A673 (cell line): ENCODE measurements at regions not wholly inside any gene's neighbourhood (a gene's known extent, or its start where the extent isn't known, plus 50 kb on each side); places are given as distances from the start of the nearest gene placed in this dataset.

ENCODE experiments used
- EZH2 ChIP-seq: fragments of 200-600 bp; sonication (generic); IDR thresholded peaks from 2 replicates; pipeline ENCODE4 v1.6.1; 2017; ENCODE audit warnings: borderline replicate concordance, low read depth, mild to moderate bottlenecking, mixed read lengths, antibody characterized with exemption, low read length; ENCODE audit not compliant: poor library complexity, severe bottlenecking
- TF ChIP-seq, protein P1 (sequence below): fragments of 300-800, 200-600 bp; sonication (generic); conservative IDR thresholded peaks from 2 replicates; pipeline ENCODE4 v1.5.1; 2017; ENCODE audit warnings: low read depth, mild to moderate bottlenecking, antibody characterized with exemption, low read length, moderate library complexity, mixed read lengths

DNA sequence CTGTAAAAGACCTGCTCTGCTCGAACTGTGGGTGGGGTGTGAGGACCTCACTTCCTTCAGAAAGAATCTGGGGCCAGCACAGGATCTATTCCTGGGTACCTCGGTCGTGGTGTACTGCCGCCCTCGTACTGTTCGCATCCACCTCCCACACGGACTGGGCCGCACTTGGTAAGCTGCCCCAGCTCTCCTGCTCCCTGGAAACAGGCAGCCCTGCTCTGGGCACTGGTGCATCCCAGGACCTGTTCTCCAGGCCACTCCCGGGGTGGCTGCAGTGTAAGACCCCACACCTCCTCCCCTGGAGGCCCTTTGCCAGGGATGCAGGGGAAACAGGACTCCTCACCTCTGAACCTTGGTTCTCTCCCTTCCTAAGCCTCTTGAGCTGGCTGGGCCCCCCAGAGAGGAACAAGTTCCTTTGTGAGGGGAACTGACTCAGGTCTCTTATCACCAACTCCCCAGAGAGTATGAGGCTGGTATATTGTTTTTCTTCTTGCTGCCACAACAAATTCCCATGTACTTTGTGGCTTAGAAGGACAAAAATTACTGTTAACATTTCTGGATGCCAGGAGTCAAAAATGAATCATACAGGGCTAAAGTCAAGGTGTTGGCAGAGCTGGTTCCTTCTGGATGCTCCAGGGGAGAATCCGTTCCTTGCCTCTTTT lies 276.5 kb downstream of the NUAK1 start:
- TF ChIP-seq, protein P1, sequence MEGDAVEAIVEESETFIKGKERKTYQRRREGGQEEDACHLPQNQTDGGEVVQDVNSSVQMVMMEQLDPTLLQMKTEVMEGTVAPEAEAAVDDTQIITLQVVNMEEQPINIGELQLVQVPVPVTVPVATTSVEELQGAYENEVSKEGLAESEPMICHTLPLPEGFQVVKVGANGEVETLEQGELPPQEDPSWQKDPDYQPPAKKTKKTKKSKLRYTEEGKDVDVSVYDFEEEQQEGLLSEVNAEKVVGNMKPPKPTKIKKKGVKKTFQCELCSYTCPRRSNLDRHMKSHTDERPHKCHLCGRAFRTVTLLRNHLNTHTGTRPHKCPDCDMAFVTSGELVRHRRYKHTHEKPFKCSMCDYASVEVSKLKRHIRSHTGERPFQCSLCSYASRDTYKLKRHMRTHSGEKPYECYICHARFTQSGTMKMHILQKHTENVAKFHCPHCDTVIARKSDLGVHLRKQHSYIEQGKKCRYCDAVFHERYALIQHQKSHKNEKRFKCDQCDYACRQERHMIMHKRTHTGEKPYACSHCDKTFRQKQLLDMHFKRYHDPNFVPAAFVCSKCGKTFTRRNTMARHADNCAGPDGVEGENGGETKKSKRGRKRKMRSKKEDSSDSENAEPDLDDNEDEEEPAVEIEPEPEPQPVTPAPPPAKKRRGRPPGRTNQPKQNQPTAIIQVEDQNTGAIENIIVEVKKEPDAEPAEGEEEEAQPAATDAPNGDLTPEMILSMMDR: no peak
- TF ChIP-seq EZH2: no peak
